Left cardiac atrium (tissue), 4 donors: ENCODE measurements at regions not wholly inside any gene's neighbourhood (a gene's known extent, or its start where the extent isn't known, plus 50 kb on each side); places are given as distances from the start of the nearest gene placed in this dataset.

Experiments used
- ATAC-seq, 2 donors: fragments of 200-7000 bp; cut with Tn5 transposase; one replicate each; pipeline ENCODE4 v1.9.1; 2020; ENCODE audit warnings: mild to moderate bottlenecking in 2 of 2, moderate library complexity in 2 of 2
- DNase-seq: peaks from one replicate; pipeline ENCODE4 v3.0.0-alpha.2; 2020
- intact Hi-C, 2 donors: fragments of 100-400 bp; cut with DNase I; formaldehyde crosslinking; loops; one replicate each; pipeline versions ENCODE4 v1.14.1 to v1.15.1; 2022 to 2023
- donor health status: DM: no; HTN: yes; CAD: no.
- donor health status: DM: no; HTN: yes; CAD: no; lungs with severe emphysema.
- donor health status: DM: yes; HTN: yes; CAD: no.
- donor health status: Dilated cardiomyopathy.

DNA sequence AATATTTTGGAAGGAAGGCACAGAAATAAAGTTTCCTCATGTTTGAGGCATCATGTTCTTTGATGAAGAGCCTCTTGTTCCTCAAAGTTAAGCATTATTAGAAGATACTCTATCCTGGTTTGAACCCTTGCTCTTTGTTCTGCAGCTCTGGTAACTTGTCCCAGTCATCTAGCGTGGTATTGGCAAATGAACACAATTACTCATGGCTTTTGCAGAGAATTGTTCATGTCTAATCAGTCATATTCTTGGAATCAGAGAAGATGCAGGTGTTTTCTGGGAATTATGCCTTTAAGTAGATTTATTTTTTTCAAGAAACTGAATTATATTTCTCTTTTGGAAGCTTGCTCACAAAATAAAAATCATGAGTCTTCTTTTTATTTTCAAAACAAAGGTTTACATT lies 52.9 kb upstream of the HPGDS start:
- intact Hi-C loops: no loop called here
- DNase-seq (no peak), ATAC-seq (no peak)

DNA sequence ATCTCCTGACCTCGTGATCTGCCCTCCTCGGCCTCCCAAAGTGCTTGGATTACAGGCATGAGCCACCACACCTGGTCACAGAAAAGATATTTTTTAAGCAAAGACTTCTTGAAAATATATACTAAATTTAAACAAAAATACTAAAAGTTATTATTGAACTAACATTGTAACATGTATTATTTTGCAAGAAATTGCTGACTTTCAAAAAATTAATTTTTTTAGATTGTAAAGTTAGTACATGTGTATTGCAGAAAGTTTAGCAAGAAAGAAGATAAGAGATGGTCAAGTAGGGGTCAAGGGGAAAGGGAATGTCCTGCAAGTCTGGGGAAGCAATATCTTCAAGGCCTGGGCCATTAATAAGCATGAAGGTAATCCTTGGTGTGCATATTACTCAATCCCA lies 54.3 kb upstream of the HPGDS start:
- DNase-seq: no peak
- intact Hi-C loops: no loop called here
- no peak for ATAC-seq

DNA sequence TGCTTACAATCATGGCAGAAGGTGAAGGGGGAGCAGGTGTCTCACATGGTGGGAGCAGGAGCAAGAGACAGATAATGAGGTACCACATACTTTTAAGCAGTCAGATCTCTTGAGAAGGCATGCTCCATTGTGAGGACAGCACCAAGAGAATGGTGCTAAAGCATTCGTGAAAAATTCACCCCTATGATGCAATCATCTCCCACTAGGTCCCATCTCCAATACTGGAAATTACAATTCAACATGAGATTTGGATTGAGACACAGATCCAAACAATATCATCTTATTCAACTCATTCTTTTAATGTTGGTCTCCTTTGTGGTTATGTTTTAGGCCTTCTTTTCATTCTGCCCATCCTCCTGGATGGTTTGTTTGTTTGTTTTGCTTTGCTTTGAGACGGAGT lies 54.1 kb upstream of the PDLIM5 start:
- intact Hi-C loops: no loop called here
- no peak for DNase-seq
- no peak for ATAC-seq

DNA sequence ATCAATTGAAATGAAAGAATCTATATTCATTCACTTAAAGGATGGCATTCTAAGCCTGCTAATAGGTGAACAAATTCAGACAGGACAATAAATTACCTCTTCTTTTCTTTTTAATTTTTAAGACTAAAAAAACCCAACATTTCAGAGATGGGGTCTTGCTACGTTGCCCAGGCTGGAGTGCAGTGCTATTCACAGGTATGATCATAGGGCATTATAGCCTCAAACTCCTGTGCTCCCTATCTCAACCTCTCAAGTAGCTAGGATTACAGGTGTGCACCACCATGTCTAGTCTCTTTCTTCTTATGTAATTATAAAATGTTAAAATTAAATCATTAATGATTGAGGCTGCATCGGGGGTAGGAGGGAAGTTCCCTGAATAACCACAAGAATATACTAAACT lies 52.5 kb upstream of the PDLIM5 start:
- ATAC-seq (no peak), DNase-seq (no peak)
- intact Hi-C loops: no loop called here

DNA sequence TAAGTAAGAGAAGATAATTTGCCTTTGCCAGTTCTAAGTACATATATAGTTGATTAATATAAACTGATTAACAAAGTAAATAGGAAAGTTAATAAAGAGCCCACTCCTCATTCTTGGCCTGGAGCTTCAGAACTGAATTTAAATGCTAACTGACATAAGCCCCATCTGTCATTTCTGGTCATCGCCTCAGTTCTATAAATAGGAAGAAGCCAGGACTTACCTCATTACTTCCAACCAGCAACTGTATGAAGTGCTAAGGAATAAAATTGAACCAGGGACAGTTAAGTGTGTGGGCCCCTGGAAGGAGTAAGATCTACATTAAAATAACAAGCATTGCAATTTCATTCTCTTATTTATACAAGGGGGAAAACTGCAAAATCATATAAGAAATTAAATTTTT lies 52.0 kb upstream of the PDLIM5 start:
- ATAC-seq (peak; percentile 29 to 60), DNase-seq (no peak)
- intact Hi-C loops: loop anchor here in 1 of 2 donors (10.0 kb wide), 1 partner anchor 195 kb away; no protein-coding TSS in a partner anchor

DNA sequence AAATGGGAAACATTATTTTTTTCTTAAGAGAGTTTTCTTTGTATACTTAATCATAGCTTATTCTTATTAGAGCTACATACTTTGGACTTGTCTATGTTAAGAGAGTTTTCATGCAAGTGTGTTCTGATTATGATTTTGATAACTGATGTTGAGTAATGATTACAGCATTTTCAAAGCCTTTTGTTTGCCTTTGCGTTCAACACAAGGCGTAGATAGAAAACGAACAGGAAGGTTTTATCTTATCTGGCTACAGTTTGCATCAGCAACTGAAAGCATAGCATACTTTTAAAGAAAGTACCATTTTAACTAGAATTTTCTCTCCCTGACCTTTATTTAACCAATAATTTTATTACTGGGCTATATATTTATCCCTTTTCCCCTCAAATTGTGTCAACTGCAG lies 51.6 kb upstream of the PDLIM5 start:
- ATAC-seq: no peak
- DNase-seq: no peak
- intact Hi-C loops: loop anchor here in 1 of 2 donors (10.0 kb wide), 1 partner anchor 195 kb away; no protein-coding TSS in a partner anchor
